ENCODE measurements at regions not wholly inside any gene's neighbourhood (a gene's known extent, or its start where the extent isn't known, plus 50 kb on each side); places are given as distances from the start of the nearest gene placed in this dataset.

- TF ChIP-seq CTCF (IDR thresholded peaks at IDR 0.05) (no peak), POLR2A (IDR thresholded peaks at IDR 0.05) (no peak)
Observed at GRCh38 chr10:44673245-44673983, 237.7 kb upstream of the TMEM72 start.

Data from uterus (tissue), 2 donors.